ENCODE measurements at regions not wholly inside any gene's neighbourhood (a gene's known extent, or its start where the extent isn't known, plus 50 kb on each side); places are given as distances from the start of the nearest gene placed in this dataset.

DNA sequence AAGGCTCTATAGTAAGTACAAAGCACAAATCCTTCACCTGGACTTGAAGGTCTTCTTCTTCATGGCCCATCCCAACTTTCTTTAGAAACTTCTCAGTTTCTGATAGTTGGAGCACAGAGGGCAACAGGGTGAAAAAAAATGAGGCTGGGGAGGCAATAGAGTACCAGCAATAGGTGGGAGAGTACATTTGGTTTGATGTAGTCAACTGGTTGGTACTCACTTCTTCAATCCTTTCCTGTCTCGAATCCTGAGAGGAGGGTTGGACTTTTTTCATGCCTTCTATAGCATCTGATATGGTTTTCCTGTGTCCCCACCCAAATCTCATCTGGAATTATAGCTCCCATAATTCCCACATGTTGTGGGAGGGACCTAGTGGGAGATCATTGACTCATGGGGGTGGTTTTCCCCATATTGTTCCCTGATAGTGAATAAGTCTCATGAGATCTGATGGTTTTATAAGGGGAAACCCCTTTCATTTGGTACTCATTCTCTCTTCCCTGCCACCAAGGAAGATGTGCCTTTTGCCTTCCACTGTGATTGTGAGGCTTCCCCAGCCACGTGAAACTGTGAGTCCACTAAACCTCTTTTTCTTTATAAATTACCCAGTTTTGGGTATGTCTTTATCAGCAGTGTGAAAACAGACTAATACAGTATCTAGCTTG lies 75.9 kb upstream of the LCLAT1 start:
- no peak for DNase-seq (ENCODE audit: low spot score)

DNA sequence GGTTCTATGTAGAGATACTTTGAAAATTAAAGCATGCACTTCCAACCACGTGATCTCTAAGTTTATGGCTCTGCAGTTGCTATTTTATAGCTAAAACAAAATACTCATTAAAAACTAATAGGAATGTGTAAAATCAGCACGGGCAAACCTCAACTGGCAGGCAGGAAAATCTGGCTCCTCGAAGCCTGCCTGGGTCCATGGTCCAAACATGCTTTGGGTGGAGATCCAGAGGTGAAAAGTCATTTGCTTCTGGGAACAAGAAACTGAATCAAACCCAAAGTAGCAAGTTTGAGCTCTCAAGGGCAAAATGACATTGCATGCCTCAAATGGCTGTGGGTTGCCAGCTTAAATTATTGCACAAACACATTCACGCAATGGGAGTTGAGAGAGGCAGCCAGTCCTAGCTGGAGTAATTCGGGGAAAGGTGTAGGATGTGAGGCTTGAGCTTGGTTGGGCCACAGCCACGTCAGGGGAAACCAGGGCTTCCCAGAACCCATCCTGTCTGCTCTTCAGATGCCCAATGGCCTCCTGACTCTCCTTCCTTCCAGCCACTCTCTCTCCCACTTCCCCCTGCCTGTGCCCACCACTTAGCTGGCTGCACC lies 75.2 kb upstream of the LCLAT1 start:
- DNase-seq (ENCODE audit: low spot score) = no peak

DNA sequence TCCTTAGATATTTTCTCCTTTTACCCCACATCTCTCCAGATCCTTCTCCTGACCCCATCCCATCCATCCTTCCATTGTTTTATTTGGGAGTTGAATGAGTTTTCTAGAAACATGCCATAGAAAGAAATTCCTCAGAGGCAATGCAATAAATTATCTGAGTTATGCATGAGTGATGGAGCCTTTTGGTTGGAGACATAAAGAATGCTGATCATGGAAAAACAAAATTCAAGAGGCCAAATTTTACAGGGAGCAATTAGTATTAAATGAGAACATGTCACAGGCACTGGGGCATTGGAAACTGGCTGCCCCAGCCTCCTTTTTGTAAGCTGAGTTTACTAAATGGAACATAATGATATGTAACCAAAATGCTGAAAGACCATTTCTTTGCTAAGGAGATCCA lies 74.2 kb upstream of the LCLAT1 start:
- DNase-seq (ENCODE audit: low spot score) = no peak

DNA sequence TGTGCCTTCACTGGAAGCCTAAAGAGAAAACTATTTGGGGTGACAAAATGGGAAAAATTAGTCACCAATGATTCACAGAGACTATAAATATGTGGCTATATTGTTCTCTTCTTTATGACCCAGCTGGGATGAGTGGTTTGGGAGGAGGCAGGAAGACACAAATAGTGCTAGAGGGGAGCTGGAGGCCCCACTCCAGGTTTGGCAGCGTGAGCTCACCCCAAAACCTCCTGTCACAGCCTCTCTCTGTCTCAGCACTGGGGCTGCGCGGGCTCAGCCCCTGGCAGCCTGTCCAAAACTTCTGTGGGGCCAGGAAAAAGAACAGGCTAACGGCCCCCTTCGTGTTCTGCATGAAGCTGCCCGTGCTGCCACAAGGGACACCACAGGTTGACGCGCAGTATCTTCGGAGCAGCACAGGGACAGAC lies 73.2 kb upstream of the LCLAT1 start:
- DNase-seq (ENCODE audit: low spot score) = peak; percentile 75

DNA sequence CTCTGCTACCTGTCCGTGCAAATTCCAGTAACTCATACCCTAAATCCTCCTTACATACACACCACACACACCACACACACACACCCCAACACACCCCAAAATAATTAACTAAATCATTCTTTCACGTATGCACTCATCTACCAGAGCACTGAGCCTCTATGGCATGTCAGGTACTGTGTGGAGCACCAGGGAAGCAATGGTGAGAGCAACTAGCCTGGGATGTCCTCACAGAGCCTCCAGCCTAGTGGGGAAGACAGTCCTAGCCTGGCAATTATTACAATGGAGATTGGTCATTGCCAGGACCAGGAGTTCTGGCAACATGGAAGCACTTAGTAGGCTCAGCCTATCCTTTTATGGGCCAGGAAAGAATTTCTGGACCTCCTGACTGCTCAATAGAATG lies 72.7 kb upstream of the LCLAT1 start:
- DNase-seq (ENCODE audit: low spot score) = no peak

DNA sequence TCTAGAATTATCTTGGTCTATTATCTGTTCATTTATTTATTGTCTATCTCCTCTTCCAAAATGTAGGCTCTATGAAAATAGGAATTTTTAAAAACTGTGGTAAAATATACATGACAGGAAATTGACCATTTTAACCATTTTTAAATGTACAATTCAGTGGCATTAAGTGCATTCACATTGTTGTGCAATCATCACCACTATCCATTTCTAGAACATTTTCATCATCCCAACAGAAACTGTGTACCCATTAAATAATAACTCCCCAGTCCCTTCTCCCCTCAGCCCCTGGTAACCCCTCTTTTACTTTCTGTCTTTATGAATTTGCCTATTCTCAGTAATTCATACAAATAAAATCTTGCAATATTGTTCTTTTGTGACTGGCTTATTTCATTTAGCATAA lies 71.1 kb upstream of the LCLAT1 start:
- no peak for DNase-seq (ENCODE audit: low spot score)

DNA sequence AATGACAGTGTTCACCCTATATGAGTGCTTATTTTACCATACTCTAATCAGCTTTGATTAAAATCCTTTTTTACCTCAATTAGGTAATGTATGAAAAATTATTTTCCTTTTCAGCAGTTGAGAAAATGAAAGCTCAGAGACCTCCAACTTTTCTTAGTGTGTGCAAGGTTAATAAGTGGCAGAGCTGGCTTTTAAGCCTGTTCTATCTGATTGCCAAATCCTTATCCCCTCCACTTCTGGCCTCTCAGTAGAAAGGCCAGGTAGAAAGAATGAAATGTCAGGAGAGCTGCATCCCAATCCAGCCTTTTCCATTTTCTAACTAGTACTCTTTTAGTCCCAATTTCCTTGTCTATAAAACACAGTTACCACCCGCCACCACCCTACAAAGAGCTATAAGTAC lies 67.6 kb upstream of the LCLAT1 start:
- no peak for DNase-seq (ENCODE audit: low spot score)

DNA sequence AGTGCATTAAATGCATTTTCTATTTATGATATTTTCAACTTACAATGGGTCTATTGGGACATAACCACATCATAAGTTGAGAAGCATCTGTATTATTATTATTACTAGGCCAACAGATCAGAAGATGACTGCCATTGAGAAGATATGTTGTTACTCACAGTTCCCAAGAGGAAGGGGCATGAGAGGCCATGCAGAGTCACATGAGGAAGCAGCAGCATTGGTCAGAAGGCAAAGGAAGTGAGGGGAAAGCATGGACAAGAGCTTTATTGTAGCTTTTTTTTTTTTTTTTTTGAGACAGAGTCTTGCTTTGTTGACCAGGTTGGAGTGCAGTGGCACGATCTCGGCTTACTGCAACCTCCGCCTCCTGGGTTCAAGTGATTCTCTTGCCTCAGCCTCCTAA lies 66.2 kb upstream of the LCLAT1 start:
- DNase-seq (ENCODE audit: low spot score) = no peak

DNA sequence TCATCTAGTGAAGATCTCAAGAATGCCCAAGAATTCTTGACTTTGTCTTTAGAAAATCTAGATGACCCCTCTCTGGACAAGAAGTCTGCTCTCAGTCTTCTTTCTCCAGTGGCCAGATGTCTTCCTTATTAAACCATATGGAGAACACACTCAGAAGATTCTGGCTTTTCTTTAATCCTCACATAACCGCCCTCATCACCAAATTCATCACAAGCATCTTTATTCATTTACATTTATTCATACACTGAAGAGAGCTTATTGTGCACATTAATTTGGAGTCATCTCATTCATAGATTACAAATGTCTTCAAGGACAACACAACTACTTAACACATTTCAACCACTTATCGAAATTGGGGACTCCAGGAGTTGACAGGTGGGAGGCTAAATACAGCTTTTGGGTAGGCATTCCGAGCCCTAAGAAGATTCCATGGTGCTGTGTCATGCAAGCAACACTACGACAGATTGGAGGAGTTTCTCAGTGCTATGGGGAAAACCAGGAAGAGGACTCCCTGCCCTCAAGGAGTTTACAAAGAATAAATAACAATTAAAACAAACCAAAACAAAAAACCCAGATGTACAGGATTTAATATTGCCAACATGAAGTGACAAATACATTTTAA lies 64.8 kb upstream of the LCLAT1 start:
- no peak for DNase-seq (ENCODE audit: low spot score)

DNA sequence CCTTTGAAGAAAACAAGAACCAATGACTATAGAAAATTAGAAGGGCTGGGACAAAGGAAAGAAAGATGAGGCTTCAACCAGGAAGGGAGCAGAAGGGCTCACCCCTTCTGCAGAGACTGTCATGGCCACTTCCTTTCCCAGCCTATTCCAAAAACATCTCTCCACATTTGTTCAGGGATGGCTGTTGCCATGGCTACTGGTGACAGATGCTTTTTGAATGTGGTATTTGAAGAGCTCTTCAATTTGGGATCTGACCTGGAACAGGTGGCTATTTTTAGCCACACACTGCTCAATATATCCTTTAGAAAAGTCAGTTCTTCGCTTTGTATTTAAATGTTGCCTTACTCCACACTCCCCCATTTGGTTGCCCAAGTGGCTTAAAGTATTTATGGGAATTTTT lies 64.1 kb upstream of the LCLAT1 start:
- no peak for DNase-seq (ENCODE audit: low spot score)

DNA sequence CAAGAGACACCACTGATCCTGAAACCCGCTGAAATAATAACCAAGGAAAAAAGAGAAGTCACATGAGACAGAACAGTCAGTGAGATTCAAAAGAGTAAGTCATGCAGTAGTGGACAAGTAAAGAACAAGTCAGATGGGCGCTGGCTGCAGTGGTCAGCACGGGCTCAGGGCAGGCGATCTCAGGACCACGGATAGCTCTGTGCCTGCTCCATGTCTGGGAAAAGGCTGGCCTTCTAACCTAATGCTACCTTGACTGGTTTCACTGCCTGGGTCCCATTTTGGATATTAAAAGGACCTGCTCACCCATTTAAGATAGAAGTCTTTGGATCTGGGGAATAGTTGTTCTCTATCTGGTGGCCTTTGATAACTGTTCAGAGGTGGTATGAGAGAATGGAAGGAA lies 61.7 kb upstream of the LCLAT1 start:
- DNase-seq (ENCODE audit: low spot score) = peak; percentile 26

DNA sequence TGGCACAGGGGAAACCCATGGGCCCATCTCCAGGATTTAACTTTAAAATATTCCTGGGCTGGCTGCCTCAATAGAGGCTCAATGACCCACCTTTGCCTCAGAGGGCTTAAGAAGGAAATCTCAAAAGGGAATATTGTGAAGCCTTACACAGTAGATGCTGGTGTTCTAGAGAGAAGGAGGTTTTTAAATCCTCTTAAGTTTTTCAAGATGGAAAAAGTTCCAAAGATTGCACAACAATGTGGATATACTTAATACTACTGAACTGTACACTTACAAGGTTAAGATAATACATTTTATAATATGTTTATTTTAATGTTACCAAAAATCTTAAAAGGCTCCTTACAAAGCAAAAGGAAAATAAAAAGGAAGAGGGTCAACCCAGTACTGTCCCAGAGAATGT lies 54.9 kb upstream of the LCLAT1 start:
- no peak for DNase-seq (ENCODE audit: low spot score)

DNA sequence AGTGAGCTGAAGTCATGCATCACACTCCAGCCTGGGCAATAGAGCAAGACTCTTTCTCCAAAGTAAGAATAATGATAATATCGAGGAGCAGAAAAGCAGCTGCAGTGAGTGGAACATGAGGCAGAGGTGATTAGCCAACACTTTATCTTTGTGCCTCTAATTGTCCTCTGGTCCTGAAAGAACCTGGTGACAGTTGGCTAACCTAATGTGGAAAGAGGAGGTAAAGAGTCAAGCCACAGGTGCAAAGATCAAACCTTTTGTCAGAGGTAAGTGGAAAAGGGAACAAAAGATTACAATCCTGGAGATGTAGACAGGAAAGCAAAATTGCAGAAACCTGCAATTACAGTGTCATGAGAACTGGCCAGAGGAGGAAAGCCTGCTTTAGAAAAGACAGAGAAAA lies 53.5 kb upstream of the LCLAT1 start:
- DNase-seq (ENCODE audit: low spot score) = no peak

DNA sequence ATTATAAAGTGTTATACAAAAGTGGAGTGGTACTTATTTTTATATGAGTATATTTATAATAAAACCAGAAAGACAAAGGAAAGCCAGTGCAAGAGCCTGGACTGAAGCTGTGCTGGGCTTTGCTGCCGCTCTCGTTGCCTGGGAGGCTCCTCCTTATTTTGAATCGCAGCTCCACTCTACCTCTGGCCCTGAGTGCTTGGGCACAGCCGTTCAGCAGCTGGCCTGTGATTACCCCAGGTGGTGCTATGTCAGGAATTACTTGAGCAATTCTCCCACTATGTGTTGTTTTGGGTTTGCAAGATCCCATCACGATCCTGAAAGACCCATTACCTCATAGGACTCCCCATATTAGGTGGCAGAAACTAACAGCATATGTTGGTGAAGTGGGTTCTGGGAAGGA lies 53.0 kb upstream of the LCLAT1 start:
- no peak for DNase-seq (ENCODE audit: low spot score)

DNA sequence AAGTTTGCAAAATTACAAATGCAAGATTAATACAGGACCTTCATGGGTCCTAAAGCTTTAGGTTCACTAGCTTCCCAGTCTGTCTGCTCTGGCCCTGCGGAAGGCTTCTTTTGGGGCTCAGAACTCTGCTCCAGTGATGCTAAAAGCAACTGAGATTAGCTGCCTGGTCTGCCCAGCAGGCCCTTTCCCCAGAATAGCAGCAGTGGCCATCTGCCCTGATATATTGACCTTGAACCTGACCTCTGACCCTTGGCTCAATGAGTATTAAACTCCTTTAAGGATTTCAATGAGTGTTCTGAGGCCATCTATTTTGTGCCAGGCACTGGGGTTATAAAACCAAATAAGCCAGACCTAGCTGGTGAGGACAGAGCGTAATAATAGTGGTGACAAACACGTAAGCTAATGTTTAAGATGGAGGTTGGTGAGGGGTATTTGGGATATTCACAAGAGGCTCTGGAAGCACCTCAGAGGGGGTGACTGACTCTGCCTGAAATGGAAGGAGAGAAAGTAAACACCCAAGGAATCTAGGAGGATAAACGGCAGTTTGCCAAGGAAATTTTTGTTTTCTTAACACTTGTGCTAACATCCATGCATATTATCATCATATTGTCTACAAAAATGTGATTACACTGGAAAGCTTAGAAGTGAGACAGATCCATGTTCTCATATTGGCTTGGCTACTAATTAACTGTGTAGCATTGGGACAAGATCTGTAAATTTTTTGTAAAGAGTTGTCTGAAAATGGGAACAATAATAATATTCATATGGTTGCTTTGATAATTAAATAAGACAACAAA lies 50.4 kb upstream of the LCLAT1 start:
- DNase-seq (ENCODE audit: low spot score) = no peak

Data from hepatic stellate cell (primary cell).